Putamen (tissue), 1 donor: ENCODE measurements at regions not wholly inside any gene's neighbourhood (a gene's known extent, or its start where the extent isn't known, plus 50 kb on each side); places are given as distances from the start of the nearest gene placed in this dataset.
"Not testable (repeated sequence)": the region's sequence is repeated elsewhere in the genome, so short reads cannot be mapped to it uniquely, and the experiment has no call there.

Experiments used
- DNase-seq: peaks from one replicate; pipeline ENCODE4 v3.0.0-alpha.2; 2016; ENCODE audit warnings: low spot score

DNA sequence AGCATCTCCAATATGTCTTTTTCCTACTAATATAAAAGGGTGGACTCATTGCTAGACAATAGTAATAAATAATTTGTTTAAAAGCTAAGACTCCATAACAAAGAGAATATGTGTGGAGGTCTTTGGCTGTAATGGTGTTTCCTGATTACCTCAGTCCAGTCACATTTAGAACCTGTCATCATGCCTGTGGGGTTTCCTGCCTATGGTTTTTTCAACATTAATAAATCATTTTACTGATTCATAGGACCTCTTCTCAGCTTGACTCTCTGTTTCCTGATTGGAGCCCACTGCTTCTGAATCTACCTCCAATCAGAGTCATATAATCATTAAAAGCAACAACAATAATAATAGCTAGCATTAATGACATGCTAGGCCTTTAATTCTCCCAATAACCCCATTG lies 52.4 kb upstream of the GNAI1 start:
- DNase-seq, result no peak

DNA sequence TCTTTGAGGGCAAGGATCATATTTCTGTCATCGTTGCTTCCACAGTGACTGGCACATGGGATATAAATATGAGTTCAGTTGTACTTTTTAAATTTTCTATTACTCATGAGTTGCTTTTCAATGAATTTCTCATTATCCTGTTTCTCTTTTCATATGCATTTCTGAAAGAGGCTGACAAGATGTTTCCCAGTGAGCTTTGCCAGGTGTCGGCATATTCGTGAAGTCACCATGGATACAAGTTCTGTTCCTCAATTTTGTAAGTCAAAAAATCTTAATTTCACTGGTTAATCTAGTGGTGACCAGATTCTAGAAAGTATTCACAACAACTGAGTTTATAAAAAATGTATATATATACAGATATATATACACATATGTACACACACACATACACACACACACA lies 55.7 kb upstream of the GNAI1 start:
- no peak for DNase-seq

DNA sequence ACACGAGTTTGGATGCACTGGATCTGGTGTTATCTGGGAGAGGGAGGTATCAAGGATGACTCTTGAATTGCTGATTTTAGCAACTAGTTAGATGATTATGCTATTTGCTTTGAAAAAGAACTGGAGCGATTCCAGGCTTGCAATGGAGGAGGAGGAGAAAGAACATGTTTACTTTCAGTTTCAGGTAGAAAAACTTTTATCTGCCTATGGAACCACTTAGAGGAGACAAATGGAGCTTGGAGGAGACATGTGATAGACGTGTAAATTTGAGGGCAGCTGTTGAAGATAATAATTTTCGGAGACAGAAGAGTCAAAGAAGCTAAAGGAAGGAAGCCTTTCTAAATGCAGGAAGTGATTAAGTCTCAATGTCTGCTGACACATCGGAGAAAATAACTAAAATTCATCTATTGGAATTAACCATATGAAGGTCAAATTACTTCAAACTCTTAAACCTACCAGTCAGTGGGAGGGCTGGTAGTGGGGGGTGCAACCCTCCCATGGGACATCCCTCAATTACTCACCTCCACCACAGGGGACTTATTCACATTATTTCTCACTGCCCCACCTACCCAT lies 56.4 kb upstream of the GNAI1 start:
- no peak for DNase-seq

DNA sequence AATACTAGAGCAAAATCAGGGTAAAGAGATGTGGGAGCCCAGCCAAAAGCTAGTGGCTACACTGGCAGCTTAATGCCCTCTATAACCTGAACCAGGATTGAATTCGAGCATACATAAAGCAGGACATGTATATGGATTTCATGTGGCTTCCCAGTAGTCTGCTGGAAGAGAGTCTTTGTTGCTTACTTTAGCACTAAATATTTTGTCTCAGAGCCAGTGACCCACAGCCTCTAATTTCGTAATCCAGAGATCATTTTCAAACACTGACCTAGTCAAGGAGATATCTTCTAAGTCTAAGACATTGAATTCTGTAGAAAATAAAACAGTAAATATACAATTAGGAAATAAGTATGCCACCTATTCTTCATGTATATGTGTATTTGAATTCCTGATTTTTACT lies 64.2 kb upstream of the GNAI1 start:
- DNase-seq, result no peak

DNA sequence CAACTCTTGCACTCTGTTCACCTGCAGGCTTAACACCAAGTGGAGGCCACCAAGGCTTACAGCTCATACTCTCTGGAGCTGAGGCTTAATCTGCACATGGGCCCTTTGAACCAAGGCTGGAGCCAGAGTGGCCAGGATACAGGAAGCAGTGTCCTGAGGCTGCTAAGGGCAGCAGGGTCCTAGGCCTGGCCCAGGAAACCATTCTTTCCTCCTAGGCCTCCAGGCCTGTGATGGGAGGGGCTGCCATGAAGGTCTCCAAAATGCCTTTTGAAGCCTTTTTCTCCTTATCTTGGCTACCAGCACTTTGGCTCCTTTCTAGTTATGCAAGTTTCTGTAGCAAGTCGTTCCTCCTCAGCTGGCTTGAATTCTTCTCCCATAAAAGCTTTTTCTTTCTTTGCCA lies 68.0 kb upstream of the GNAI1 start:
- DNase-seq, result no peak

DNA sequence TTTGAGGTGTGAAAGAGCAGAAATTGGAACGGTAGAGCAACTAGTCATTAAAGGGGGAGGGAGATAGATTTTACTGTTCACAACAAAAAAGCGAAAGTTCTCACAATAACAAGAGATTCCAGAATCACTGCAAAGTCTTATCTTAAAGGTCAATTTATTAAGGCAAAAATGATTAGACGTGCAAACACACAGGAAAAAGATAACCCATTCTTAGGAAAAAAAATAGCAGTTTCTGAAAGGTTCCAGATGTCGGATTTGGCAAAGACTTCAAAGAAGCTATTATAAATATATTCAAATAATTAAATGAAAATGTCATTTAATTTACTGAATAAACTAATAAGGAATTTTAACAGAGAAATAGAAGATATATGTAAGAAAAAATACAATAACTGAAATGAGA lies 70.8 kb upstream of the GNAI1 start:
- no peak for DNase-seq

DNA sequence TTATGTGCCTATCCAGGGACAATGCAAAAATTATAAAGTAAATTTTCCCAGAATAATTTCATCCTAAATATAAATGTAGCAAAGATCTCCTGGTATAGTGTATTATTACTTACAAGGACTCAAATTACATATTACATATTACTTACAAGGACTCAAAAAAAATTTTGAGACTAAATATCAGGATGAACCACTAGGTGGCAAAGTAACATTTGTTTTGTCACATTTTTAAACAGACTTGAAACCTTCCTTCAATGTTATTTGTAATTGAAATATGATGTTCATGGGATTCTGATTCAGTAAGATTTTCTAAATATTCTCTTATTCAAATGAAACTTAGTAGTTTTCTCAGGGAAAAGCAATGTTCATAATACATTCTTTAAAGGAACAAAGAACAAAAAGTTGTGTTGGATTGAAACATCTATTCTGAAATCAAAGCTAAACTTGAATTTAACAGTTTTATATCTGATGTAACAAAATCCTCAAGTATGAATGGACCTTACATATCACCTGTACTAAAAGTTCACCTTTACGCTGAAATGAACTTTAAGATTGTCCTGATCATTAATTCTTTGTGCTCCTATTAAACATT lies 74.3 kb upstream of the GNAI1 start:
- peak; percentile 50 for DNase-seq

DNA sequence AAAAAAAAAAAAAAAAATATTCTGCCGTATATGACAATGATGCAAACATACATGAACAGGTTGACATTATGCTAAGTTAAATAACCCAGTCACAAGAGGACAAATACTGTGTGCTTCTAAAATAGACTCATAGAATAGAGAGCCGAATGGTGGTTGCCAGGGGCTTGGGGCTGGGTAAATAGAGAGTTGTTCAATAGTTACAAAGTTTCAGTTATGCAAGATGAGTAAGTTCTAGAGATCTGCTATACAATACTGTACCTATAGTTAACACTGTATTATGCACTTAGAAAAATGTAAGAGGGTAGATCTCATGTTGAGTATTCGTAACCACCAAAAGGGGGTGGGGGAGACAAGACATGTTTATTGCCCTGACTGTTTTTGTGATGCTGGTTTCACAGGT lies 77.1 kb upstream of the GNAI1 start:
- DNase-seq, result no peak

DNA sequence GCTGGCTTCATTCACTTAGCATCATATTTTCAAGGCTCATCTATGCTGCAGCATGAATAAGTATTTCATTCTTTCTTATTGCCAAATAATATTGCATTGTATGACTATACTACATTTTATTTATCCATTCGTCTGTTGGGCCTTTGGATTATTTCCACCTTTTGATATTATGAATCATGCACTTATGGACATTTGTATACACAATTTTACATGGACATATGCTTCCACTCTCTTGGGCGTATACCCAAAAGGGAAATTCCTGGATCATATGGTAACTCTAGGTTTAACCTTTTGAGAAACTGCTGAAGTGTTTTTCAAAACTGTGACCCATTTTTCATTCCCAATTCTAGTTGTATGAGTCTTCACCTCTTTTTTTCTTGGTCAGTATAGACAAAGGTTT lies 80.3 kb upstream of the GNAI1 start:
- no peak for DNase-seq

DNA sequence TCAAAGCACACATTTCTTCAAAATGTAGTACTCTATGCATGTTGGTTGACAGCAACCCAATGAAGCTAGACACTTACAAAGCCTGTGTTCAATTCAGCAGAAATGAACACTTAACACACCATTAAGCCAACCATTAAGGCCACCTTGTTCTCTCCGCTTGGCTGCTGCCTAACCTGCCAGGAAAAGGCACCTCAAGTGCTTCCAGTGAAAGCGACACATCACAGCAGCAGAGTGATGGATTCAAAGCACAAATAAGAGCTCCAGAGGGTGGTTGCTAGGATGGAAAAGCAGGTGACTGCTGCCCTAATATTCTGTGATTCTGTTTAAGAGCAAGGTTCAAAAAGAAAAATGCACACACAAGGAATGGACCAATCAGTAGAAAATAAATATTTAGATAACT lies 81.5 kb upstream of the GNAI1 start:
- DNase-seq, result no peak

DNA sequence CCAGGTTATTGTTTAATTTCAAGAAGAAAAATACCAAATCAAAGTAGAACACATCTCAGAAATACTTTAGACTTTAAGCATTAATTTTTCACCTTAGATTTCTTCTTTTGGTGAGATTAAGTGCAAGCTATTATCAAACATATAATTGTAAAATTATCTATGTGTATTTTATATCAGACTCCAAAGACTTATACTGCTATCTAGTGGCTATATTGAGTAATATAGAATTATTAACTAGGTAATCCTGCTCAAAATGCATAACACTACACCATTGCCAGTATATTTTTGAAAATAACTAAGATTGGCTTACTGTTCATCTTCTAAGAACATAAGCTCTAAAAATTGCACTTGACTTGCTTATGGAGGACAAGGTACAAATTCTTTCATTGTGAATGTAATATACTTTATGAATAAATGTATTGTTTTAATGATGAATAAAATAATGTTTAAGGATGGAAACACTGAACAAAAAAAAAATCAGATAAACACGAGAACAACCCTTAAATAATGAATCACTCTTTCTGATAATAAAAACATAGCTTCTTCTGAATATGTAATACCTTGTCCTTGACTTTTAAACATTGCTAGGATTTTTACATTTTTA lies 86.7 kb upstream of the GNAI1 start:
- no peak for DNase-seq

DNA sequence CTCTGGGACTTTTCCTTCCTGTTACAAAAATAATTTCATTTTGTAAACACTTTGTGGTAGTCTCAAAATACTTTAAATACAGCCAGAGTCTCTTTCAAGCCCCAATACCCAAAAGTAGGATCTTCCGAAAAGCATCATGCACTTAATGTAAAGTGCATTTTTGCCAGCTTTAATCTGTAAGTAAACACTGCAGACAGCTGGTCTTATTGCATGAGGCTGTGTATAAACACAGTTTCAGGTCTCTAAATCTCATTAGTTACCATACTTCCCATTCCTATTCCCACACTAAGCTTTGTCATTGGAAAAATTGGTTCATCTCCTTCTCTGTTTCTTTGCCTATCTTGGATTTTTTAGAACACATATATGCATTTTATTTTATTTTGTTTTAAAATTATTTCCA lies 87.6 kb upstream of the GNAI1 start:
- DNase-seq, result no peak

DNA sequence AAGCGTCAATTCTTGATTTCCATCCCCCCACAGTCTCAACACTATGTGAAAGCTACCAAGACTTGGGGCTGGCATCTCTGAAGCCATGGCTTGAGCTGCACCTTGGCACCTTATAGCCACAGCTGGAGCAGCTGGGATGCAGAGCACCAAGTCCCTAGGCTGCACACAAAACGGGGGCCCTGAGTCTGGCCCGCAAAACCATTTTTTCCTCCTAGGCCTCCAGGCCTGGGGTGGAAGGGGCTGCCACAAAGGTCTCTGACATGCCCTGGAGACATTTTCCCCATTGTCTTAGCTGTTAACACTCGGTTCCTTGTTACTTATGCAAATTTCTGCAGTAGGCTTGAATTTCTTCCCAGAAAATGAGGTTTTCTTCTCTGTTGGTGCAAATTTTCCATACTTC lies 89.8 kb upstream of the GNAI1 start:
- no peak for DNase-seq

DNA sequence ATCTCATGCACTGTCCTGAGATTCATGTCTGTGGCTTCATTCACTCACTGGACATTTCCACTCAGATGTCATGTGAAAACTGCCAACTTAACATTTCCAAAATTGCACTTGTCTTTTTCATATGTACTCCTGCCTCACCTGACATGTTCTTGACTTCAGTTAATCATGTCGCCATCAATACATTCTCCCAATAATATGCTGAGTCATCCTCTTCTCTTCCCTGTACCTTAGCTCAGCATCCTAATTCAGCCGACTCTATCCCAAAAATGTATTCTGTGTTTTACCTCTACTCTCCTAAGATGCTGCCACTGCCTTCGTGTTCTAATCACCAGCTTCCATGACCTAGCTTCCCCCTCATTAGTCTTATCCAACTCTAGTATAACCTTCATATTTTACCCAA lies 93.9 kb upstream of the GNAI1 start:
- no peak for DNase-seq

DNA sequence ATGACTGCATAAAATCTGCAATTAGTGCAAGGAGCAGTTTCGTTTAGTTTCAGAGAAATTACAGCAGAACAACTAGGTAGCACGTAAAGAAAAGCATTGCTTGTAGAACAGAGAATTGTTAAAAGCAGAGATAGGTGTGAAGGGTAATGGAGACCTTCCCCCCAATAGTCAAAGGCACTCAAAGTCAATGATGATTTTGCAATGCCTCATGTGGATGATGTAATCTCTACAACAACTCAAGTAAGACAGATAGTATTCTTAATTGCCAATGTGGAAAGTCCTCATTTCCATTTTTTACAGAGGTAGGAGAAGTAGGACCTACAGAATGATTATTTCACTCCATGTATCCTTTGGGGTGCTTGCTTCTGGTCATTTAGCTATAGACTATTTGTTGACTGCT lies 94.3 kb upstream of the GNAI1 start:
- no peak for DNase-seq

DNA sequence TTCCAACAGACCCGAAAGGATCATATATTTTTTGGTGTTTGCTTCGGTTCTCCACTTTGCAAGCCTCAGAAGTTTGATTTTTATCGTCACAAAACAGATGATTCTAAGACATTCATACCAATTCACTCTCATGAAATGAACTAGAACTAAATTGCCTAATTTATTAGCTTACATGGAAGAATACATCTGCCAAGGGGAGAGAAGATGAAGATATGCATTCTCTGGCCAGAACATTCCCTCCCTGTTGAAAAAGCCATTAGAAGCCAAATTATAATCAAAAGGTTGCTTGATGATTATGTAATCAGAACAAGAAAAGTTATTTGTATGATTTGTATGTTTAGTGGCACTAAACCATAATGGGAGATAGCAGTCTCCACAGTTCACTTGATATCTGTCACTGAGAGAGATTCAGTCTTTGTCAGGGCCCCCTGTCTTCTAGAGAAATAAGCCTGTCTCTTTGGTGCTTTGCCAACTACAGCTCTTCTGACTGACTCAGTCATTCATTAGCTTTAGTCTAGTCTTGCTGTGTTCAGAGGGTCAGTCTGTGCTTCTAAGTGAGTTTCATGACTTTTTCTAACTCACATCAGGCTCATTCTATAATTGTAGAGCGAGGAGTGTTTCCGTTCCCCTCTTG lies 95.3 kb upstream of the GNAI1 start:
- no peak for DNase-seq

DNA sequence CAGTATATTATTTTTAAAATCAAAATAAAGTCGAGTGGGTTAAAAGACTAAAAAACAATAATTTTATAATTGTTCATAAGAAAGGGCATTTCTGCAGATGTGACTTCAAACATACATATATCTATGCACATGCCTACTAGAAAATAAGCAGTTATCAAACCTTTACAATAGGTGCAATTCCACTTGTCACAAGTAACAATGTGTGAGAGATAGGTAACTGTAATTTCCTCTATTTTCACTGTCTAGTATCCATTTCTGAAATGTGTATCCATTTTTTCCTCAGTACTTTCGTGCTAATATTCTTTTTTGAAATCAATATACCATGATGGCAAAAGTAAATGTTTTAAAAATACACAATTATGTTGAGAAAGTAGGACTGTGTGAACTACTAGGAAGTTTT lies 96.9 kb upstream of the GNAI1 start:
- no peak for DNase-seq

DNA sequence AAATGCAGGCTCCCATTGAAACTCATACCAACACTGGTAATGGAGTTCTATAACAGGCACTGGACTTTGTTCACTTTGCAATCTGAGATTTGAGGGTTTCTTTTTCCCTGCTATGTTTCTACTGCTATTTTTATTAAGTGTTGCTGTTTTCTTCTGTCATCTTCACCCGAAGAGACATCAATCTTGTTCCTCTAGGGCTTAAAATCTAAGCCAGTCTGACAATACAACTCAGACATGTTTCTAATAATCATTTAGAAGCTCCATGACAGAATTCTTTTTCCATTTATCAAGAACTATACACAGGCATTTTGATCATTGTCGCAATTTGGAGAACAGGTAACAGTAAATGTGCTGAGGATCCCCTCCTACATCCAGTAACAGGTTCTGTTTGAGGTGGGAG lies 98.5 kb upstream of the GNAI1 start:
- no peak for DNase-seq

DNA sequence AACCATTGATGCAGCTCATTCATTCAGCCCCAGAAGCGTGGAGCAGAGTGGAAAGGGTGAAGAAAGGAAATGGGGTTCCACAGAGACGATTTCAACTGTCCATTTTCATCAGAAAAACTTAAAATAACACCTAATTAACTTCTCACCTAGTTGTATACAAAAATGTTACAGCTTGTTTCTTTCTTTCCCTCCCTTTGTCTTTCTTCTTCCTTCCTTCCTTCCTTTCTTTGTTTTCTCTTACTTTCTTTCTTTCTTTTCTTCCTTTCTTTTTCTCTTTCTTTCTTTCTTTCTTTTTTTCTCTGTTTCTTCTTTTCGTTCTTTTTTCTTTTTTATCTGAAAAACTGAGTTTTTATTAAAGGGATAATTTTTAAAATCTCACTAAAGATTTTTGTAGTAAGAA lies 105.9 kb upstream of the GNAI1 start:
- DNase-seq, result no peak

DNA sequence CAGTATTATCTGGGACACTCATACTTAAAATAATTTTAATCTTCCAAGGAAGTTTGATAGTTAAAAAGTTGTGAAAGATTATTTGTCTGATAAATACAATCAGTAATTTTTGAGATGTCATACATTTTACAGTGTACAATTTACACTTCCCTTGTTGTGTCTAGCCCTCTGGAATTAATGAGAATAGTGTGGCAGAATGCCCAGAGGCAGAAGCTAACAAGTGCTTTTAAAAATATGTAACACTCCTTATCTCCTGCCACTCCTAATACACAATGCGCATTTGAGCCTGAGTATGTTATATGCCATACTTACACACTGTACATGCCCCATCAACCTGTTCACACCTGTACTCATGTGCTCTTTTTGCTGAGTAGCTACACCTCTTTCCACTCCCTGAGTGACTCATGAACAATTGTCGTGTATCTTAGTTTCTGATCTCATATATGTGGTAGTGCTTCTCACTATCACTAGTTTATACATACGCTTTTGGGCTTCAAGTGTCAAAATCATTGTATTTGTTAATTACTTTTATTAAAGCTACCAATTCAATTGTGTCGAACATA lies 106.9 kb upstream of the GNAI1 start:
- DNase-seq, result no peak

DNA sequence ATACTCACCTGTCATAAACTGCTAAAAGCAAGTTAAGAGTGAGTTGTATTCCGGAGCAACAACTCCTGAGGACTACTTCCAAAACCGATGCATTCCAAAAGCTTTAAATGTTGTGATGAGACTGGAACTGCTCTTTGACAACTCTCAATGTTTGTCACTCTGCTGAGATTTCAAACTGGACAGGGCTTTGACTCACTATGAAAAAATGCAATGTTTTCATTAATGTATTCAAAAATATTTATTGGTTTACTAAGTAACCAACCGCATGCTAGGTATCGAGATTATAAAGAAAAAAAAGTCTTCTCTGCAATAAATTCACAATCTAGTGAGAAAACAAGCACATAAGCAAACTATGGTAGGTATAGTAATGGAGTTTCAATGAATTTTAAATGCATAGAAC lies 107.9 kb upstream of the GNAI1 start:
- no peak for DNase-seq

DNA sequence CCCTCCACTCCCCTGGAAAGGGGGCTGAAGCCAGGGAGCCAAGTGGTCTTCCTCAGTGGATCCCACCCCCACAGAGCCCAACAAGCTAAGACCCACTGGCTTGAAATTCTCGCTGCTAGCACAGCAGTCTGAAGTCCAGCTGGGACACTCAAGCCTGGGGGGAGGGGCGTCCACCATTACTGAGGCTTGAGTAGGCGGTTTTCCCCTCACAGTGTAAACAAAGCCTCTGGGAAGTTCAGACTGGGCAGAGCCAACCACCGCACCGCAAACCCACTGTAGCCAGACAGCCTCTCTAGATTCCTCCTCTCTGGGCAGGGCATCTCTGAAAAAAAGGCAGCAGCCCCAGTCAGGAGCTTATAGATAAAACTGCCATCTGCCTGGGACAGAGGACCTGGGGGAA lies 114.4 kb upstream of the GNAI1 start:
- DNase-seq, result not testable (repeated sequence)

DNA sequence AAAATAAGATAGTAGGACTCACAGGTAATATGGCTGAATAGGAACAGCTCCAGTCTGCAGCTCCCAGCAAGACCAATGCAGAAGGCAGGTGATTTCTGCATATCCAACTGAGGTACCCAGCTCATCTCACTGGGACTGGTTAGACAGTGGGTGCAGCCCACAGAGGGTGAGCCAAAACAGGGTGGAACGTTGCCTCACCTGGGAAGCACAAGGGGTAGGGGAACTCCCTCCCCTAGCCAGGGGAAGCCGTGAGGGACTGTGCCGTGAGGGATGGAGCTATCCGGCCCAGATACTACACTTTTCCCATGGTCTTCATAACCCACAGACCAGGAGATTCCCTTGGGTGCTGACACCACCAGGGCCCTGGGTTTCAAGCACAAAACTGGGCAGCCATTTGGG lies 114.8 kb upstream of the GNAI1 start:
- not testable (repeated sequence) for DNase-seq
